ENCODE measurements at regions not wholly inside any gene's neighbourhood (a gene's known extent, or its start where the extent isn't known, plus 50 kb on each side); places are given as distances from the start of the nearest gene placed in this dataset.

GRCh38 chrX:126395909-126396308, 156.7 kb downstream of the DCAF12L1 start:
- no peak overlapping the region for H3K4me3 Mint-ChIP-seq
- DNase-seq (no peak), ATAC-seq (replicated peaks) (no peak)
- no peaks in the 10 kb centered on the region for H3K27me3 Mint-ChIP-seq
- no peak overlapping the region for H3K27ac Mint-ChIP-seq
- no peaks in the 10 kb centered on the region for H3K9me3 Mint-ChIP-seq
- no peaks in the 10 kb centered on the region for H3K36me3 Mint-ChIP-seq
- H3K4me1 Mint-ChIP-seq, result no peaks in the 10 kb centered on the region

GRCh38 chrX:126394681-126395080, 157.9 kb downstream of the DCAF12L1 start:
- ATAC-seq (replicated peaks), result no peak
- Mint-ChIP-seq H3K4me3 (no peak overlapping the region), H3K36me3 (no peaks in the 10 kb centered on the region), H3K27me3 (no peaks in the 10 kb centered on the region), H3K27ac (no peak overlapping the region), H3K9me3 (no peaks in the 10 kb centered on the region), H3K4me1 (no peaks in the 10 kb centered on the region)
- no peak for DNase-seq

GRCh38 chrX:126393284-126393683, 159.3 kb downstream of the DCAF12L1 start:
- ATAC-seq (replicated peaks) (no peak), DNase-seq (no peak)
- H3K4me3 Mint-ChIP-seq, result no peak overlapping the region
- H3K27ac Mint-ChIP-seq, result no peak overlapping the region
- H3K27me3 Mint-ChIP-seq, result no peaks in the 10 kb centered on the region
- no peaks in the 10 kb centered on the region for H3K4me1 Mint-ChIP-seq
- H3K9me3 Mint-ChIP-seq, result no peaks in the 10 kb centered on the region
- H3K36me3 Mint-ChIP-seq, result no peaks in the 10 kb centered on the region

DNA sequence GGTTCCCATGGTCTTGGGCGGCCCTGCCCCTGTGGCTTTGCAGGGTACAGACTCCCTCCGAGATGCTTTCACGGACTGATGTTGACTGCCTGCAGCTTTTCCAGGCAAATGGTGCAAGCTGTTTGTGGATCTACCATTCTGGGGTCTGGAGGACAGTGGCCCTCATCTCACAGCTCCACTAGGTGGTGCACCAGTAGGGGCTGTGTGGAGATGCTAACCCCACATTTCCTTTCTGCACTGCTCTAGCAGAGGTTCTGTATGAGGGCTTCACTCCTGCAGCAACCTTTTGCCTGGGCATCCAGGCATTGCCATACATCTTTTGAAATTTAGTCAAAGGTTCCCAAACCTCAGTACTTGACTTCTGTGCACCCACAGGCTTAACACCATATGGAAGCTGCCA, 176.1 kb downstream of the DCAF12L1 start:
- Mint-ChIP-seq H3K9me3 (peaks cover 0 to 4% of the 10 kb centered on the region in 2 donors), H3K4me1 (no peaks in the 10 kb centered on the region), H3K27me3 (no peaks in the 10 kb centered on the region), H3K27ac (no peak overlapping the region), H3K4me3 (no peak overlapping the region), H3K36me3 (no peaks in the 10 kb centered on the region)
- DNase-seq, result no peak
- ATAC-seq (replicated peaks), result no peak

DNA sequence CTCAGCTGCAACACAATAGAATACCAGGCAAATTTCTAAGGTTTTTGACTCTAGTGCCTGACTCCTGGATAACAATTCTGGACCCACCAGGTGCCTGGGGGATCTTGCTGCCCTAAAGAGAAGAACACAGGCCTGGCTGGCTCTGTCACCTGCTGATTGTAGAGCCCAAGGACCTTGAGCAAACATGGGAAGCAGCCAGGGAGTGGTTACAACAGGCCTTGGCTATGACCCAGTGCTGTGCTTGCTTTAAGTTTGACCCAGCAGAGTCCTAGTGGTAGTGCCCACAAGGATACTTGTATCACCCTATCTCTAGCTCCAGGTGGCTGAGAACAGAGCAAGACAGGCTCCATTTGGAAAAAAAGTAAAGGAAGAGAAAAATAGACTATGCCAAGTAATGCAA, 176.8 kb upstream of the DCAF12L2 start:
- Mint-ChIP-seq H3K4me3 (no peak overlapping the region), H3K9me3 (peaks cover 4 to 9% of the 10 kb centered on the region in 2 donors), H3K4me1 (no peaks in the 10 kb centered on the region), H3K27ac (no peak overlapping the region), H3K36me3 (no peaks in the 10 kb centered on the region), H3K27me3 (no peaks in the 10 kb centered on the region)
- ATAC-seq (replicated peaks) (no peak), DNase-seq (no peak)

- Mint-ChIP-seq H3K27me3 (no peaks in the 10 kb centered on the region), H3K4me1 (no peaks in the 10 kb centered on the region), H3K36me3 (no peaks in the 10 kb centered on the region), H3K27ac (no peak overlapping the region), H3K9me3 (peaks cover 4 to 9% of the 10 kb centered on the region in 2 donors), H3K4me3 (no peak overlapping the region)
- ATAC-seq (replicated peaks) (peak in 1 of 2 donors; percentile 27), DNase-seq (no peak)
Observed at GRCh38 chrX:126339928-126340327, 173.8 kb upstream of the DCAF12L2 start.

DNA sequence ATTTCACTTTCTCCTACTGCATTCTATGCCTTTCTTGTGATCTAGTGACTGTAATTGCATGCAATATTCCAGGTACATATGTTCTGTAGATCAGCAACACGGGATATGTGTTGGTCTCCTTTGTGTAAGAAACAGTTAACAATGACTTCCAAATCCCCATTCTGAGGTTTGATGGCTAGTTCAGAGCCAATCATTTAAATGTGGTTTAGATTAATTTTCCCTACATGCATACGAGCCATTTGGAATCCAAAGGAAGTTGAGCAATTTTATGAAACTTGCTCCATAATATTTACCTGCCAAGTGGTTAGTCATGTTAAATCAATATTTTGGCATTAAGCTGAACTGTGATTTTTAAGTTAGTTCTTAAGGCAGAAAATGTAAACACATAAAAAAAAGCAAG, 172.8 kb upstream of the DCAF12L2 start:
- Mint-ChIP-seq H3K9me3 (peaks cover 0 to 8% of the 10 kb centered on the region in 2 donors), H3K27ac (no peak overlapping the region), H3K27me3 (no peaks in the 10 kb centered on the region), H3K36me3 (no peaks in the 10 kb centered on the region), H3K4me3 (no peak overlapping the region), H3K4me1 (no peaks in the 10 kb centered on the region)
- ATAC-seq (replicated peaks), result no peak
- DNase-seq, result no peak

- no peaks in the 10 kb centered on the region for H3K4me1 Mint-ChIP-seq
- ATAC-seq (replicated peaks), result no peak
- DNase-seq, result no peak
- H3K36me3 Mint-ChIP-seq, result no peaks in the 10 kb centered on the region
- no peaks in the 10 kb centered on the region for H3K27me3 Mint-ChIP-seq
- peaks cover 4 to 8% of the 10 kb centered on the region in 2 donors for H3K9me3 Mint-ChIP-seq
- H3K27ac Mint-ChIP-seq, result no peak overlapping the region
- no peak overlapping the region for H3K4me3 Mint-ChIP-seq
Observed at GRCh38 chrX:126300401-126300800, 134.3 kb upstream of the DCAF12L2 start.

DNA sequence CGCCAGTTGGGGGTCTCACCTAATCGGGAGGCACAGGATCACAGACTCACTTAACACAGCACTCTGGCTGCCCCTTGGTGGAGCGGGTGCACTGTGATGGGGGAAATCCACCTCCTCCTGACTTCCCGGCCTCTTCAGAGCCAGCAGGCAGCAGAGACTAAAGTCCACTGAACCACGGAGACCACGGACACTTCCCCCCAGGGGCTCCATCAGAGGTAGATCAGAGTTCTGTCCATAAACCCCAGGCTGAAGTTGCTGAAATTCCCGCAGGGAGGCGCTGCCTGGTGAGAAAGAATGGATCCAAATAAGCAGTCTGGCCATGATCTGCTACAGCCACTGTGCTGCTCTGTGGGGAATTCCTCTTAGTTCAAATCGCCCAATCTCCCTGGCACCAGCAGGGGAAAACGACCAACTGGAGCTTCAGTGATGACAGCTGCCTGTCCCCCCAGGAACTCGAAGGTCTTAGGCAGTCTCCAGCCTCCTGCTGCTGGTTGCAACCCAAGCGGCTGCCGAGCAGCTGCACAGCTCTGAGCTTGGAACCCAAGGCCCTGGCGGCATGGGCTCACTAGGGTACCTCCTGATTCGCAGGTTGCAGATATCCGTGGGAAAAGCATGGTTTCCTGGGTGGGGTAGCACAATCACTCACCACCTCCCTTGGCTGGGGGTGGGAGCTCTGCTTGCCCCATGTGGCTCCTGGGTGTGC, 106.9 kb upstream of the DCAF12L2 start:
- Mint-ChIP-seq H3K27me3 (no peaks in the 10 kb centered on the region), H3K4me3 (no peak overlapping the region), H3K9me3 (peaks cover 3% of the 10 kb centered on the region in 2 donors), H3K4me1 (no peaks in the 10 kb centered on the region), H3K36me3 (no peaks in the 10 kb centered on the region), H3K27ac (no peak overlapping the region)
- ATAC-seq (replicated peaks), result no peak
- no peak for DNase-seq

GRCh38 chrX:126265116-126265515, 99.0 kb upstream of the DCAF12L2 start:
- H3K9me3 Mint-ChIP-seq, result peaks cover 3 to 6% of the 10 kb centered on the region in 2 donors
- no peaks in the 10 kb centered on the region for H3K4me1 Mint-ChIP-seq
- ATAC-seq (replicated peaks) (no peak), DNase-seq (no peak)
- no peaks in the 10 kb centered on the region for H3K27me3 Mint-ChIP-seq
- no peak overlapping the region for H3K4me3 Mint-ChIP-seq
- H3K27ac Mint-ChIP-seq, result no peak overlapping the region
- H3K36me3 Mint-ChIP-seq, result no peaks in the 10 kb centered on the region

GRCh38 chrX:126238220-126238619, 72.1 kb upstream of the DCAF12L2 start:
- no peak for ATAC-seq (replicated peaks)
- Mint-ChIP-seq H3K9me3 (peaks cover 0 to 3% of the 10 kb centered on the region in 2 donors), H3K4me3 (no peak overlapping the region), H3K27ac (no peak overlapping the region), H3K4me1 (no peaks in the 10 kb centered on the region), H3K36me3 (no peaks in the 10 kb centered on the region), H3K27me3 (no peaks in the 10 kb centered on the region)
- DNase-seq, result no peak

GRCh38 chrX:126237524-126237923, 71.4 kb upstream of the DCAF12L2 start:
- no peak overlapping the region for H3K4me3 Mint-ChIP-seq
- H3K9me3 Mint-ChIP-seq, result peaks cover 0 to 3% of the 10 kb centered on the region in 2 donors
- ATAC-seq (replicated peaks) (no peak), DNase-seq (no peak)
- no peaks in the 10 kb centered on the region for H3K36me3 Mint-ChIP-seq
- no peaks in the 10 kb centered on the region for H3K4me1 Mint-ChIP-seq
- H3K27ac Mint-ChIP-seq, result no peak overlapping the region
- H3K27me3 Mint-ChIP-seq, result no peaks in the 10 kb centered on the region
